ENCODE measurements at regions not wholly inside any gene's neighbourhood (a gene's known extent, or its start where the extent isn't known, plus 50 kb on each side); places are given as distances from the start of the nearest gene placed in this dataset.

- TF ChIP-seq CTCF (IDR thresholded peaks at IDR 0.05 in 4 of 5, conservative IDR thresholded peaks at IDR 0.05 in 1 of 5) = no peak
- no peak for TF ChIP-seq POLR2A (IDR thresholded peaks at IDR 0.05)
Observed at GRCh38 chr19:30170495-30171137, 201.6 kb upstream of the ZNF536 start.

All from gastrocnemius medialis (tissue), 4 donors.